GM12891 (cell line): ENCODE measurements at regions not wholly inside any gene's neighbourhood (a gene's known extent, or its start where the extent isn't known, plus 50 kb on each side); places are given as distances from the start of the nearest gene placed in this dataset.

ENCODE experiments used
- DNase-seq: peaks from one replicate; pipeline ENCODE4 v3.0.0; 2011; ENCODE audit warnings: low spot score; ENCODE audit not compliant: insufficient read length
- FAIRE-seq: peaks from 2 replicates; lab custom pipeline; 2011; peaks lifted over from hg19 to GRCh38; lab: Jason Lieb, UNC
- PAX5 ChIP-seq: IDR thresholded peaks from 2 replicates; pipeline ENCODE4 v1.6.1; 2011; ENCODE audit warnings: low read length, moderate library complexity, mild to moderate bottlenecking; ENCODE audit not compliant: insufficient read depth, severe bottlenecking
- POLR2A ChIP-seq: IDR thresholded peaks from 2 replicates; pipeline ENCODE4 v1.6.1; 2011; ENCODE audit warnings: low read depth, low read length, control low read depth
- POLR2AphosphoS5 ChIP-seq: IDR thresholded peaks from 2 replicates; pipeline ENCODE4 v1.6.1; 2011; ENCODE audit warnings: low read depth, low read length, control low read depth
- POU2F2 ChIP-seq: IDR thresholded peaks from 2 replicates; pipeline ENCODE4 v1.6.1; 2011; ENCODE audit warnings: low read depth, mild to moderate bottlenecking, control low read depth, low read length, moderate library complexity
- SPI1 ChIP-seq: IDR thresholded peaks from 2 replicates; pipeline ENCODE4 v1.6.1; 2011; ENCODE audit warnings: low read depth, low read length, control low read depth
- TAF1 ChIP-seq: IDR thresholded peaks from 2 replicates; pipeline ENCODE4 v1.6.1; 2011; ENCODE audit warnings: low read depth, low read length, control low read depth

- FAIRE-seq (no peak), DNase-seq (no peak)
- no peak for TF ChIP-seq POLR2AphosphoS5
- no peak for TF ChIP-seq TAF1
- TF ChIP-seq PAX5: no peak
Observed at GRCh38 chr13:83333614-83334388, 548.5 kb downstream of the SLITRK1 start.

- DNase-seq (no peak), FAIRE-seq (no peak)
- TF ChIP-seq TAF1 (no peak), POLR2AphosphoS5 (no peak), PAX5 (no peak), POU2F2 (no peak)
Observed at GRCh38 chr13:83332751-83333150, 549.5 kb downstream of the SLITRK1 start.

GRCh38 chr13:83327091-83327490, 555.2 kb downstream of the SLITRK1 start:
- TF ChIP-seq SPI1 (no peak), POLR2AphosphoS5 (no peak)
- FAIRE-seq (no peak), DNase-seq (no peak)

DNA sequence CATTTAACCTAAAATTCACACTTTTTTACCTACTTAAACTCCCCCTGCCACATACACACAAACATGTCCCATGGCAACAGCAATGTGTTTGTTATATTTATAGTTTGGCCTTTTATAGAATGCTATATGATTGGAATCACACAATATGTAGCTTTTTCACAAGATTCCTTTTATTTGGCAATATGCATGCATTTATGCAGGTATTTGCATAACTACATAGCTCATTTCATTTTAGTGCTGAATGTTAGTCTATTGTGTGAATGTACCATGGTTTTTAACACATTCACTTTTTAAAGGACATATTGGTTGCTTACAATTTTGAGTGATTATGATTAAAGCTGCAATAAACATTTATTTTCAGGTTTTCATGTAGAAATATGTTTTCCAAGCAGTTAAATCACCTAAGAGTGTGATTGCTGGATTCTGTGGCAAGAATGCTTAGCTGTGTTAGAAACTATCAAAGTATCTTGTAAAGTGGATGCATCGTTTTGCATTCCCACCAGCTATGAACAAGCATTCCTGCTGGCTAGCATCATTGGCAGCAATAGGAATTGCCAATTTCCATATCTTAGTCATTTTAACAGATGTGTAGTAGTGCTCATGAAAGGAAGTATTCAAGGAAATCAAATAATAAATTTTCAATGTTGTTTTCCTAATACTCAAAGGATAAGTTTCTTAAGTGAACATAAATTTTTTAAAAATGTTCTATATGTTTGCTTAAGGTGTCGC, 557.0 kb downstream of the SLITRK1 start:
- DNase-seq (no peak), FAIRE-seq (no peak)
- TF ChIP-seq TAF1 (no peak), PAX5 (no peak), POLR2AphosphoS5 (no peak)

GRCh38 chr13:83311886-83312577, 570.2 kb downstream of the SLITRK1 start:
- no peak for FAIRE-seq
- DNase-seq: no peak
- TF ChIP-seq TAF1: no peak
- TF ChIP-seq PAX5: no peak

GRCh38 chr13:83298617-83299016, 583.7 kb downstream of the SLITRK1 start:
- TF ChIP-seq POLR2A (no peak), POLR2AphosphoS5 (no peak), TAF1 (no peak), POU2F2 (no peak), PAX5 (no peak), SPI1 (no peak)
- no peak for DNase-seq
- no peak for FAIRE-seq

DNA sequence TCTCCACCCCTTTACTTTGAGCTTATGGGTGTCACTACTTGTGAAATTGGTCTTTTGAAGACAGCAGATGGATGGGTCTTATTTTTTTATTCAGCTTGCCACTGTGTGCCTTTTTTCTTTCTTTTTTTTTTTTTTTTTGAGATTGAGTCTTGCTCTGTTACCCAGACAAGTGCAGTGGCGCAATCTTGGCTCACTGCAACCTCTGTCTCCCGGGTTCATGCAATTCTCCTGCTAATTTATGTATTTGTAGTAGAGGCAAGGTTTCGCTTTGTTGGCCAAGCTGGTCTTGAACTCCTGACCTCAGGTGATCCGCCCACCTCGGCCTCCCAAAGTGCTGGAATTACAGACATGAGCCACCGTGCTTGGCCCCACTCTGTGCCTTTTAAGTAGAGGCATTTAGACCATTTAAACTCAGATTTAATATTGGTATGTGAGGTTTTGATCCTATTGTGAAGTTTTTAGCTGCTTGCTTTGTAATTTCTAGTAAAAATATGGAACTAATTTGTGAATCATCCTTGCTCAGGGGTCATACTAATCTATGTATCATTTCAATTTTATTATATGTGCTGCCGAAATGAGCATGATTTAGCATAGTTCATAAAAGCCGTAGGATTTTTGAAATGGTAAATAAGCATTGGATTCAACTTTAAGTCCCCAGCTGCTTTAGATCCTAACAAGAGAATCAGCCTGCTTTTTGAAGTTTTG, 584.5 kb downstream of the SLITRK1 start:
- DNase-seq: no peak
- TF ChIP-seq SPI1 (no peak), TAF1 (no peak), PAX5 (no peak), POLR2A (no peak), POLR2AphosphoS5 (no peak), POU2F2 (no peak)
- no peak for FAIRE-seq

DNA sequence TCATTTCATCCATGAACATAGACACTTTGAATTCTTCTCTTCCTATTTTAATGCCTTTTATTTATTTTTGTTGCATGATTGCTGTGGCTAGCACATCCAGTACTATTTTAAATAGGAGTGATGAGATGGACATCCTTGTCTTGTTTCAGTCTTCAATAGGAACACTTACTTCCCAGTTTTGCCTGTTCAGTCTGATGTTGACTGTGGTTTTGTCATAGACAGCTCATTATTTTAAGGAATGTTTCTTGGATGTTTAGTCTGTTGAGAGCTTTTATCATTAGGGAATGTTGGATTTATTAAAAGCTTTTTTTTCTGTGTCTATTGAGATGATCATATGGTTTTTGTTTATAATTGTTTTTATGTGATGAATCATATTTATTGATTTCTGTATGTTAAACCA, 586.6 kb downstream of the SLITRK1 start:
- DNase-seq: no peak
- no peak for FAIRE-seq
- TF ChIP-seq POLR2A (no peak), TAF1 (no peak), POLR2AphosphoS5 (no peak), PAX5 (no peak), SPI1 (no peak), POU2F2 (no peak)

- no peak for DNase-seq
- FAIRE-seq: no peak
- TF ChIP-seq PAX5: no peak
- no peak for TF ChIP-seq POLR2AphosphoS5
- TF ChIP-seq TAF1: no peak
- TF ChIP-seq POLR2A: no peak
- no peak for TF ChIP-seq SPI1
- TF ChIP-seq POU2F2: no peak
Observed at GRCh38 chr13:83286737-83287136, 595.5 kb downstream of the SLITRK1 start.
